GM12864 (cell line): ENCODE measurements at regions not wholly inside any gene's neighbourhood (a gene's known extent, or its start where the extent isn't known, plus 50 kb on each side); places are given as distances from the start of the nearest gene placed in this dataset.
"Not testable (repeated sequence)": the region's sequence is repeated elsewhere in the genome, so short reads cannot be mapped to it uniquely, and the experiment has no call there.

Experiments used
- DNase-seq: peaks from one replicate; pipeline ENCODE4 v3.0.0-alpha.2; 2011; ENCODE audit warnings: low read depth
- H3K4me3 ChIP-seq: 2 replicates; pipeline ENCODE4 v1.5.1; 2011; ENCODE audit warnings: mild to moderate bottlenecking, low read depth, low read length, control low read depth
- TF ChIP-seq, protein P1 (sequence below): IDR thresholded peaks from 2 replicates; pipeline ENCODE4 v1.5.1; 2011; ENCODE audit warnings: low read depth, mild to moderate bottlenecking, moderate library complexity, low read length, control low read depth, inconsistent platforms; ENCODE audit errors: missing control alignments

DNA sequence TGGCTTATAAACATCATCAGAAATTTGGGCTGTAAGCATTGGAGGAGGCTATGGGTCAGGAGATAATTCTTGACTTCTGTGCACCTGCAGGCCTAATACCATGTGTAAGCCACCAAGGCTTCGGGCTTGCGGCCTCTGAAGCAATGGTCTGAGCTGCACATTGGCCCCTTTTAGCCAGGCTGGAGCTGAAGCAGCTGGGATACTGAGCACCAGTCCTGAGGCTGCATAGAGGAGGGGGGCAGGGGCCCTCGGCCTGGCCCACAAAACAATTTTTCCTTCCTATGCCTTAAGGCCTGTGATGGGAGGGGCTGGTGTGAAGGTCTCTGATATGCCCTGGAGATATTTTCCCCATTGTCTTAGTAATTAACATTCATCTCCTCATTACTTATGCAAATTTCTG is 373.0 kb upstream of the HTR2C start:
- TF ChIP-seq, protein P1, sequence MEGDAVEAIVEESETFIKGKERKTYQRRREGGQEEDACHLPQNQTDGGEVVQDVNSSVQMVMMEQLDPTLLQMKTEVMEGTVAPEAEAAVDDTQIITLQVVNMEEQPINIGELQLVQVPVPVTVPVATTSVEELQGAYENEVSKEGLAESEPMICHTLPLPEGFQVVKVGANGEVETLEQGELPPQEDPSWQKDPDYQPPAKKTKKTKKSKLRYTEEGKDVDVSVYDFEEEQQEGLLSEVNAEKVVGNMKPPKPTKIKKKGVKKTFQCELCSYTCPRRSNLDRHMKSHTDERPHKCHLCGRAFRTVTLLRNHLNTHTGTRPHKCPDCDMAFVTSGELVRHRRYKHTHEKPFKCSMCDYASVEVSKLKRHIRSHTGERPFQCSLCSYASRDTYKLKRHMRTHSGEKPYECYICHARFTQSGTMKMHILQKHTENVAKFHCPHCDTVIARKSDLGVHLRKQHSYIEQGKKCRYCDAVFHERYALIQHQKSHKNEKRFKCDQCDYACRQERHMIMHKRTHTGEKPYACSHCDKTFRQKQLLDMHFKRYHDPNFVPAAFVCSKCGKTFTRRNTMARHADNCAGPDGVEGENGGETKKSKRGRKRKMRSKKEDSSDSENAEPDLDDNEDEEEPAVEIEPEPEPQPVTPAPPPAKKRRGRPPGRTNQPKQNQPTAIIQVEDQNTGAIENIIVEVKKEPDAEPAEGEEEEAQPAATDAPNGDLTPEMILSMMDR, result no peak
- no peak overlapping the region for H3K4me3 ChIP-seq
- DNase-seq, result no peak

DNA sequence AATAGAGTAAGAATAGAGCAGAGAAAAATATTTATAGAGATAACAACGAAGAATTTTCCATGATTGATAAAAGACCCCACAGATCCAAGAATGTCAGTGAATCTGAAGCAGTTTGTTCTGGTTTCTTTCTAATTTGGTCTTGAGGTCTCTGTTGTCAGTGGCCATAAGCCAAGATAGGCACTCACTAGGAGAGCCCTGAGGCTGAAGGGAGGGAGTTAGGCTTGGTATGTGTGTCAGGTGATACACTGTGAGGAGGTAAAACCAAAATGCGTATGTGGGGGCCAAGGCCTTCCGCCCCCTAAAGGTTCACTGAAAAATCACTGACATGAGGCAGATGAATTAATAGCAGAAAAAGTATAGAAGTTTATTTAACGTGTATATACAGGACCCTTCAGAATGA is 382.3 kb upstream of the HTR2C start:
- no peak overlapping the region for H3K4me3 ChIP-seq
- TF ChIP-seq, protein P1, result no peak
- DNase-seq, result no peak

DNA sequence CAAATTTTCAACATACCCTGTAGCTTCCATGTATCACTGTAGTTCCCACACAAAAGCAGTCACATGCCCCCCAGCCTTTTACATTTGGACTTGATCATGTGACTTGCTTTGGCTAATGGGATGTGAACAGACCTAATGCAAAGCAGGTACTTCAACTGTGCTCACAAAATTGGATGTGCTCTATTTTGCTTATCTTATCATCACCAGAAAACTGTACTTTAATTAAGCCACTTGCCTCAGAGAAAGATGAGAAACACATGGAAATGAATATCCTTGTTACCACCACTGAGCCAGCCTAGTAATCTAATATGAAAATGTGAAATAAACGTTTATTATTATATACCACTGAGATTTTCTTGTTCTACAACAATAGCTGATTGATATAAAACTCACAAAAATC is 402.7 kb upstream of the HTR2C start:
- TF ChIP-seq, protein P1, result no peak
- DNase-seq, result no peak

DNA sequence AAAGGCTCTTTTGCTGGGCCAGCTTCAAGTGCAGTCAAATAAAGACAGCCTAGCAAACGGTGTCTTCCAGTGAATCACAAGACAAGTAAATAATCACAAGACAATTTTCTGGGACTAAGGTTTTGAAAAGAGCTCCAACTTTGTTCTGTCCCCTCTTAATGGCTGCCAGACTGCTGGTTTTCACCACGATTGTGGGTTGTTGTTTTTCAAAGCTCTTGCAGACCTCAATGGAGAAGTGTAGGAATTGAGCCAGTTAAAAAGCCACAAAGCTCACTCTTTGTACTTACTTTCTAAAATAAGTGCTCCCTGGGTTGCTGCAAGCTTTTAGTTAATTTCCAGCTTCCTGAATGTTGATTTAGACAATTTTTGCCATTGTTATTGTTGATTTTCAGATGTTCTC is 405.8 kb upstream of the HTR2C start:
- no peak overlapping the region for H3K4me3 ChIP-seq
- TF ChIP-seq, protein P1, result no peak
- no peak for DNase-seq

More for the DNA sequence above, 402.7 kb upstream of the HTR2C start:
- no peak overlapping the region for H3K4me3 ChIP-seq

DNA sequence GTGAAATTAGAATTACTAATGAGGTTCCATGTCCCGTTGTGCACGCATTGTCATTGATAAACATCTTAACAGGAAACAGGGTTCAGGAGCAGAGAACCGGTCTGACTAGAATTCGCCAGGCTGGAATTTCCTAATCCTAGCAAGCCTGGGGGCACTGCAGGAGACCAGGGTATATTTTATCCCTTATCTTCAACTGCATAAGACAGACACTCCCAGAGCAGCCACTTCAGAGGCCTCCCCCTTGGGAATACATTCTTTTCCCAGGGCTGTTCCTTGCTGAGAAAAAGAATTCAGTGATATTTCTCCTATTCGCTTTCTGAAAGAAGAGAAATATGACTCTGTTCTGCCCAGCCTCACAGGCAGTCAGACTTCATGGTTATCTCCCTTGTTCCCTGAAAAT is 416.6 kb upstream of the HTR2C start:
- not testable (repeated sequence) for DNase-seq, H3K4me3 ChIP-seq

DNA sequence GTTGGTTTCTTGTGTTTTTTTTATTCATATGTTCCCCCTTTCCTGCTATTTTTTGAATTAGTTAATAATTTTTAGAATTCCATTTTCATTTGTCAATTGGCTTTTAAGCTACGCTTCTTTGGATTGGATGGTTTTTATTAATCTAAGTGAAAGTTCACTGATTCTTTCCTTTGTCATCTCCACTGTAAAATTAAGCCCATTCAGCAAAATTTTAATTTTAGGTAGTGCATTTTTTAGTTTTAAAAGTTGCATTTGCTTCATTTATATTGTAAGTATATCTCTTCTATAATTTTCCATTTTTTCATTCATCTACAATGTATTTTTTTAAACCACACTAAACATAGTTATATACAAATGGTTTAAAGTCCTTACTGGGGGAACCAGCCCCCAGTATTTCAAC is 417.3 kb upstream of the HTR2C start:
- TF ChIP-seq, protein P1, result no peak
- H3K4me3 ChIP-seq, result no peak overlapping the region
- no peak for DNase-seq

DNA sequence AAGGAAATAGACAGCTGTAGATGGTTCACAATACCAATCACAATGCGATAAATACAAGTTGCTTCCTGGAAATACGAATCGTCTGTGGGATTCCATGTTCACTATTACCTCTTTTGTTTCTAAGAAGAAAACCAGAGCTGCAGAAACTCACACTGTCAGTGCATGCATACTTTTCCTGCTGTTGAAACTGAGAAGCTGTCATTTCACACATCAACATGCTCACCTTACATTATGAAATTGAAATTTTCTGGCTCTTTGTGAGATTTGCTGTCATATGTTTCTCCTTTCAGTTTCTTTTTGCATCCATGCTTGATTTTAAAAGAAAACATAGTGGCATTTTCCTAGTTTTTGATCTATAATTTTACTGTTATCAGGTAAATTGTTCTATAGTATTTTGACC is 418.3 kb upstream of the HTR2C start:
- TF ChIP-seq, protein P1, result no peak
- no peak overlapping the region for H3K4me3 ChIP-seq
- DNase-seq, result no peak
